HPDE6-E6E7 (cell line): ENCODE measurements at regions not wholly inside any gene's neighbourhood (a gene's known extent, or its start where the extent isn't known, plus 50 kb on each side); places are given as distances from the start of the nearest gene placed in this dataset.
"Not testable (repeated sequence)": the region's sequence is repeated elsewhere in the genome, so short reads cannot be mapped to it uniquely, and the experiment has no call there.

ENCODE experiments used
- DNase-seq: peaks from one replicate; pipeline ENCODE4 v3.0.0; 2011; ENCODE audit warnings: missing footprints; ENCODE audit errors: extremely low spot score

GRCh38 chr2:167843657-167844056, 403.7 kb downstream of the STK39 start:
- no peak for DNase-seq

- DNase-seq: no peak
Observed at GRCh38 chr2:167843217-167843616, 404.2 kb downstream of the STK39 start.

- no peak for DNase-seq
Observed at GRCh38 chr2:167842047-167842446, 405.3 kb downstream of the STK39 start.

GRCh38 chr2:167835290-167835689, 412.1 kb downstream of the STK39 start:
- DNase-seq: not testable (repeated sequence)

GRCh38 chr2:167834707-167835106, 412.7 kb downstream of the STK39 start:
- no peak for DNase-seq

- DNase-seq: no peak
Observed at GRCh38 chr2:167833294-167833693, 414.1 kb downstream of the STK39 start.

GRCh38 chr2:167832868-167833287, 414.5 kb downstream of the STK39 start:
- no peak for DNase-seq

DNA sequence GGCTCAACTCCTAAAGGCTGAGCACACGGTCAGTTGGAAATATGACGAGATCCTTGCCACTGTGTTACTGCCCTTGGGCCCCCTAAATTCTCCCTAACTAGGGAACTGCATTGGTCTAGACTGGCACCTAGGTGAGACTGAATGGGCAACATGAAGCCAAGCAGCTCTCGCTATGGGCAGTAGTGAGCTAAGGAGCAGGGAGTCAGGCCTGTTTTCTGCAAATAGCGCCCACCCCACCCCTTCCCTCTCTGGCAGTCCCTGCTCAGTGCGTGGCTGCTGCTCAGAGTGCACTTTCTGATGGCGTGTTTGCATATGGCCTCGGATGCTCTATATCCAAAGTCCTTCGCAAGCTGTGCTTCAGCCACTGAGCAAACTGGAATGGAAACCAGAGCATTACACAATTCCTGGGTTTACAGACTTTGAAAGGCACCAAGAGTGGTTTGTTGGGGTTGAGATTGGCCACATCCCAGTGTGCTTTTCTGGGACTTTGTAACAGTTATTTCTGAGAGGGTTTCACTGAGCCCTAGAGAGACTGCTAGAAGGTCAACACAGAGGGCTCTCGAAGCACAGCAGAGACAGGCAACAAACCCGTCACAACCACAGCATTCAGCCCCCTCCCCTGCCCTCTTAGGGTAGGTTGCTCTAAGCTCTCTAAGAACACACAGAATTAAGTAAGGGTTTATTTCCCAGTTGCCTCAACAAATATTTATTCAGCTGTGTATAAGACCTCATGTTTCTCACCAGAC, 419.9 kb downstream of the STK39 start:
- DNase-seq: no peak

GRCh38 chr2:167826906-167827305, 420.5 kb downstream of the STK39 start:
- no peak for DNase-seq

- DNase-seq: no peak
Observed at GRCh38 chr2:167825664-167826063, 421.7 kb downstream of the STK39 start.

- DNase-seq: no peak
Observed at GRCh38 chr2:167822690-167823465, 424.5 kb downstream of the STK39 start.

DNA sequence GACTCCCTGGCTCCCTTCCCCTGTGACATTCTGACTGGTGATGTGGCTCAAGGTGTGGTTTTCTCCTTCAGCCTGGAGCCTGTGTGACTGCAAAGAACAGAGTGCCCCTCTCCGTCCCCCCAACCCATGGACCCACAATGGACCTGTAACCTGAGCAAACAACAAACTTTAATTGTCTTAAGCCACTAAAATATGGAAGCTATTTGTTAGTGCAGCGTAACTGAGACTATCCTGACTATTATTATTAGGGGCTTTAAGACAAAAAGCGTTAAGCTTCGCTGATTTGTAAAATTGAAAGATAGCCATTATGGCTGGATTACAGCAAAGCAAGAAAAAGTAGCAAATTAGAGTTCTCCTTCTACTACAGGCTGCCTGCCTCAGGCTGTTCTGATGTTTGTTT, 426.9 kb downstream of the STK39 start:
- no peak for DNase-seq

GRCh38 chr2:167818521-167818920, 428.9 kb downstream of the STK39 start:
- DNase-seq: no peak

DNA sequence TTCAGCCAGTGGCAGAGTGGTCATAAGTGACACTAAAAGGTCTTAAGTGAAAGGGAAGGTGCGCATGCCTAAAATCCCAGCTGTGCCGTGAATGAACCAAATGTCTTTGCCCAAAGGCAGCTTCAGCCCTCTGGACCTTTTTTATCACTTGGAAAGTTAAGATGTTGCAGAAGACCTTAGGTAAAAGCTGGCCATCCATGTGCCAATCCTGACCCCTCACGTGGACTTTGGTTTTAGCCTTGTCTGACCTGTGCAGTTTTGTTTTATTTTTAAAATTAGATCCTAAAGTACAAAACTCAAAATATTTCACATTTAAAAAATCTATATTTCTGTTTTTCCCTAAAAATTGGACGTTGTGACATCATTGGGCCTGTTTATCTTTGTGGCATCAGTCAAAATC, 429.5 kb downstream of the STK39 start:
- no peak for DNase-seq

- no peak for DNase-seq
Observed at GRCh38 chr2:167817422-167817821, 430.0 kb downstream of the STK39 start.

DNA sequence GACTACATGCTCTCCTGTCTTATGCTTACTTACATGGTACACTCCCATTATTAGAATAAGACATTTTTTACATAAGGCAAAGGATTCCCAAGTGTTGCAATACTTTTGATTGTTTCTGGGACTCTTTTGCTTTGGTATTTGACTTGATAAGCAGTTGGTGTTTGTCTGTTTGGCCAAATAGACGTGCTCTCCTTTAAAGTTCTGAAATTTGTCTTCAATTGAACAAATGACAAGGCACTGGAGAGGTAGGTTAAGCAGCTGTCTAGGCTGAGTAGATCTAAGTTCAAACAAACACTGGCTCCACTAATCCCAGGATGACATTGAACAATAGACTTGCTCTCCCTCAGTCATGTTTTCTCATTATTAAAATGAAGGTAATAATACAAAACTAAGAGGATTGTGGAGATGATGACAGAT, 430.5 kb downstream of the STK39 start:
- no peak for DNase-seq

GRCh38 chr2:167814881-167815718, 432.3 kb downstream of the STK39 start:
- no peak for DNase-seq

- DNase-seq: not testable (repeated sequence)
Observed at GRCh38 chr2:167814482-167814880, 432.9 kb downstream of the STK39 start.

- not testable (repeated sequence) for DNase-seq
Observed at GRCh38 chr2:167809799-167810198, 437.6 kb downstream of the STK39 start.

GRCh38 chr2:167803449-167803988, 443.9 kb downstream of the STK39 start:
- DNase-seq: no peak

- DNase-seq: no peak
Observed at GRCh38 chr2:167794554-167795255, 452.7 kb downstream of the STK39 start.
